ENCODE measurements at regions not wholly inside any gene's neighbourhood (a gene's known extent, or its start where the extent isn't known, plus 50 kb on each side); places are given as distances from the start of the nearest gene placed in this dataset.

GRCh38 chr4:171378323-171378722 is 434.9 kb upstream of the GALNTL6 start:
- CTCF ChIA-PET: no interaction called here
- no peaks in the 10 kb centered on the region for H3K36me3 ChIP-seq (replicated peaks in 1 of 2; ENCODE audit: control extremely low read depth in 1 of 2, control insufficient read depth in 1 of 2, extremely low read depth in 1 of 2, insufficient read depth in 2 of 2, low read length in 1 of 2)

GRCh38 chr4:171376724-171377123 is 436.5 kb upstream of the GALNTL6 start:
- no peaks in the 10 kb centered on the region for H3K4me1 Mint-ChIP-seq
- CTCF ChIA-PET: no interaction called here
- WGBS (ENCODE audit: insufficient coverage): no CpG with 5 or more reads among the region's 1 CpG

More at GRCh38 chr4:171378323-171378722, 434.9 kb upstream of the GALNTL6 start:
- DNase-seq: no peak
- Mint-ChIP-seq H3K4me3 (no peak overlapping the region), H3K9me3 (ENCODE audit: insufficient read depth) (no peaks in the 10 kb centered on the region), H3K4me1 (no peaks in the 10 kb centered on the region), H3K27ac (no peak overlapping the region), H3K27me3 (no peaks in the 10 kb centered on the region)
- no peak overlapping the region for H3K9ac ChIP-seq (ENCODE audit: low read length)
- no peak overlapping the region for H3K4me2 ChIP-seq (replicated peaks; ENCODE audit: low read depth, low read length, poor library complexity, severe bottlenecking)
- no peaks in the 10 kb centered on the region for H3K79me2 ChIP-seq (ENCODE audit: control insufficient read depth, insufficient read depth, low read length)
- H3K9me3 ChIP-seq (ENCODE audit: control extremely low read depth in 1 of 3, control insufficient read depth in 2 of 3, insufficient read depth in 1 of 3, low read length in 2 of 3): no peaks in the 10 kb centered on the region
- no peaks in the 10 kb centered on the region for H4K20me1 ChIP-seq (ENCODE audit: control insufficient read depth, insufficient read depth, low read length, poor library complexity, severe bottlenecking)
- no peak overlapping the region for H3K27ac ChIP-seq (ENCODE audit: low read length in 2 of 2)
- no peaks in the 10 kb centered on the region for H3K27me3 ChIP-seq (replicated peaks in 1 of 4; ENCODE audit: control extremely low read depth in 1 of 4, control insufficient read depth in 3 of 4, insufficient read depth in 4 of 4, low read length in 3 of 4)
- ATAC-seq (ENCODE audit: low read depth): no peak
- no peak overlapping the region for H3K4me3 ChIP-seq (ENCODE audit: control extremely low read depth in 1 of 5, extremely low read depth in 1 of 5, insufficient read depth in 1 of 5, low read depth in 2 of 5, low read length in 4 of 5)
- TF ChIP-seq CTCF (IDR thresholded peaks at IDR 0.05) (no peak), EZH2 (IDR thresholded peaks at IDR 0.05; ENCODE audit: borderline replicate concordance, insufficient read depth, low read depth, low read length, poor library complexity, severe bottlenecking) (no peak)
- intact Hi-C loops (cut with micrococcal nuclease): no loop called here
- POLR2A ChIA-PET: no interaction called here
- H2AFZ ChIP-seq (ENCODE audit: insufficient read depth, low read depth, low read length, poor library complexity, severe bottlenecking): no peak overlapping the region
- no peaks in the 10 kb centered on the region for H3K4me1 ChIP-seq (ENCODE audit: control insufficient read depth in 2 of 2, insufficient read depth in 2 of 2, low read length in 2 of 2)

More at GRCh38 chr4:171376724-171377123, 436.5 kb upstream of the GALNTL6 start:
- H3K36me3 ChIP-seq (replicated peaks in 1 of 2; ENCODE audit: control extremely low read depth in 1 of 2, control insufficient read depth in 1 of 2, extremely low read depth in 1 of 2, insufficient read depth in 2 of 2, low read length in 1 of 2): no peaks in the 10 kb centered on the region
- Mint-ChIP-seq H3K27ac (no peak overlapping the region), H3K27me3 (no peaks in the 10 kb centered on the region), H3K9me3 (ENCODE audit: insufficient read depth) (no peaks in the 10 kb centered on the region), H3K4me3 (no peak overlapping the region)
- intact Hi-C loops (cut with micrococcal nuclease): no loop called here
- no peak for DNase-seq
- H3K27me3 ChIP-seq (replicated peaks in 1 of 4; ENCODE audit: control extremely low read depth in 1 of 4, control insufficient read depth in 3 of 4, insufficient read depth in 4 of 4, low read length in 3 of 4): no peaks in the 10 kb centered on the region
- ATAC-seq (ENCODE audit: low read depth): no peak
- no peak overlapping the region for H3K27ac ChIP-seq (ENCODE audit: low read length in 2 of 2)
- POLR2A ChIA-PET: no interaction called here
- no peak overlapping the region for H3K4me3 ChIP-seq (ENCODE audit: control extremely low read depth in 1 of 5, extremely low read depth in 1 of 5, insufficient read depth in 1 of 5, low read depth in 2 of 5, low read length in 4 of 5)
- TF ChIP-seq CTCF (IDR thresholded peaks at IDR 0.05): no peak
- TF ChIP-seq EZH2 (IDR thresholded peaks at IDR 0.05; ENCODE audit: borderline replicate concordance, insufficient read depth, low read depth, low read length, poor library complexity, severe bottlenecking): no peak
- H3K9me3 ChIP-seq (ENCODE audit: control extremely low read depth in 1 of 3, control insufficient read depth in 2 of 3, insufficient read depth in 1 of 3, low read length in 2 of 3): no peaks in the 10 kb centered on the region
- no peak overlapping the region for H3K4me2 ChIP-seq (replicated peaks; ENCODE audit: low read depth, low read length, poor library complexity, severe bottlenecking)
- no peak overlapping the region for H3K9ac ChIP-seq (ENCODE audit: low read length)
- no peak overlapping the region for H2AFZ ChIP-seq (ENCODE audit: insufficient read depth, low read depth, low read length, poor library complexity, severe bottlenecking)
- no peaks in the 10 kb centered on the region for H4K20me1 ChIP-seq (ENCODE audit: control insufficient read depth, insufficient read depth, low read length, poor library complexity, severe bottlenecking)
- H3K4me1 ChIP-seq (ENCODE audit: control insufficient read depth in 2 of 2, insufficient read depth in 2 of 2, low read length in 2 of 2): no peaks in the 10 kb centered on the region
- H3K79me2 ChIP-seq (ENCODE audit: control insufficient read depth, insufficient read depth, low read length): no peaks in the 10 kb centered on the region
